NT2/D1 (cell line): ENCODE measurements at regions not wholly inside any gene's neighbourhood (a gene's known extent, or its start where the extent isn't known, plus 50 kb on each side); places are given as distances from the start of the nearest gene placed in this dataset.

Experiments
- SUZ12 ChIP-seq: IDR thresholded peaks from 2 replicates; pipeline ENCODE4 v1.6.1; 2011; ENCODE audit not compliant: insufficient read length, insufficient read depth; ENCODE audit errors: extremely low read depth
- YY1 ChIP-seq: IDR thresholded peaks from 2 replicates; pipeline ENCODE4 v1.6.1; 2011; ENCODE audit not compliant: insufficient read length, insufficient read depth
- ZNF274 ChIP-seq: IDR thresholded peaks from 2 replicates; pipeline ENCODE4 v1.6.1; 2011; ENCODE audit warnings: mild to moderate bottlenecking, low read depth, low read length

DNA sequence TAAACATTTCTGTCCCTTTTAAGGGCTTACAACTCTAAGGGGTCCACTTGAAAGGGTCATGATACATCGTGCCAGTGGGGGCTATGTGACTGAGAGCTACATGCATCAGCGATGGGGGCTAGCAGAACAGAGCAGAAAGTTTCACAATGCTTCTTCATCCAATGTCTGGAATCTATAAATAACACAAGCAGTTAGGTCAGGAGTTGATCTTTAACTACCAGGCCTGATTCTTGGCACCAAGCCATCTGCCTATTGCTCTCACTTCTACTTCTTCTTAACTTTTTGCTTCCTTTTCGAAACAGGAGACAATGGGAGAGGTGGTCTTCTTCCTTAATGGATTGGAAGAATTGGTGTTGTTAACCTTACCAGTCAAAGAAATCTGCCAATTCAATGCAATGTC lies 410.0 kb downstream of the TGFB2 start:
- TF ChIP-seq ZNF274 (no peak), YY1 (no peak), SUZ12 (no peak)
